Activated T-cell treated with anti-CD3 and anti-CD28 coated beads, Interleukin-2, amount 50 U/mL, for 4 hours (primary cell): ENCODE measurements at regions not wholly inside any gene's neighbourhood (a gene's known extent, or its start where the extent isn't known, plus 50 kb on each side); places are given as distances from the start of the nearest gene placed in this dataset.

Source experiments
- ATAC-seq, 2 donors: fragments of 200-7000 bp; cut with Tn5 transposase; one replicate each; pipeline ENCODE4 v1.10.0; 2021
- DNase-seq: peaks from one replicate; pipeline ENCODE4 v3.0.0-alpha.2; 2020
- H3K27me3 Mint-ChIP-seq: one replicate; pipeline ENCODE4 v1.8.0; 2021; ENCODE audit warnings: low read depth, mixed read lengths
- H3K36me3 Mint-ChIP-seq: one replicate; pipeline ENCODE4 v1.8.0; 2022; ENCODE audit warnings: mixed read lengths; ENCODE audit not compliant: insufficient read depth
- H3K4me1 Mint-ChIP-seq: one replicate; pipeline ENCODE4 v1.8.0; 2021; ENCODE audit warnings: low read depth, mixed read lengths
- H3K4me3 Mint-ChIP-seq: one replicate; pipeline ENCODE4 v1.8.0; 2021; ENCODE audit warnings: mild to moderate bottlenecking, moderate library complexity, mixed read lengths
- H3K9me3 Mint-ChIP-seq: one replicate; pipeline ENCODE4 v1.8.0; 2021; ENCODE audit warnings: mixed read lengths

- H3K27me3 Mint-ChIP-seq, result no peaks in the 10 kb centered on the region
- H3K36me3 Mint-ChIP-seq, result no peaks in the 10 kb centered on the region
- no peaks in the 10 kb centered on the region for H3K4me1 Mint-ChIP-seq
- DNase-seq, result no peak
- ATAC-seq, result no peak
- peaks cover 9% of the 10 kb centered on the region for H3K9me3 Mint-ChIP-seq
- H3K4me3 Mint-ChIP-seq, result no peak overlapping the region
Measured at GRCh38 chr16:59148769-59149155, 414.6 kb upstream of the GOT2 start.

GRCh38 chr16:59148056-59148768 lies 414.1 kb upstream of the GOT2 start:
- no peaks in the 10 kb centered on the region for H3K4me1 Mint-ChIP-seq
- DNase-seq (no peak), ATAC-seq (no peak)
- H3K9me3 Mint-ChIP-seq, result peaks cover 9% of the 10 kb centered on the region
- no peaks in the 10 kb centered on the region for H3K27me3 Mint-ChIP-seq
- H3K4me3 Mint-ChIP-seq, result no peak overlapping the region
- H3K36me3 Mint-ChIP-seq, result no peaks in the 10 kb centered on the region

DNA sequence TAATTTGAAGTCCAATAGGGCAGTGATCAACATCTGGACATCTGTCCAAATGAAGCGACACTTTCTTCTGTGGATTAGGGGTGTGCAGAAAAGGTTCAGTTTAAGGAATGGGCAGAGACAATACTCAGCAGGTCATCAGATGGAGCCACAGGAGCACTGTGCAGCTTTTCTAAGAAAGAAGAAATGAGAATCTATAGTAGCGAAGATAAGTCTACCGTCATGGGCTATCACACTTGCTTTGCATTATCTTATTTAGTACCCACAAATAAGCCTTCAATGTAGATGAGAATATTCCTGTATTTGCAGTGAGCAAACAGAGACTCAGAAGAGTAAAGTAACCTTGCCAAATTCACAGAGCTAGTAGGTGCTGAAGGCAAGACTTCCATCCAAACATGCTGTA lies 412.0 kb upstream of the GOT2 start:
- no peaks in the 10 kb centered on the region for H3K36me3 Mint-ChIP-seq
- no peak overlapping the region for H3K4me3 Mint-ChIP-seq
- H3K4me1 Mint-ChIP-seq, result no peaks in the 10 kb centered on the region
- peaks cover 9% of the 10 kb centered on the region for H3K9me3 Mint-ChIP-seq
- DNase-seq (no peak), ATAC-seq (no peak)
- H3K27me3 Mint-ChIP-seq, result no peaks in the 10 kb centered on the region

- ATAC-seq (no peak), DNase-seq (no peak)
- Mint-ChIP-seq H3K27me3 (no peaks in the 10 kb centered on the region), H3K4me3 (no peak overlapping the region), H3K36me3 (no peaks in the 10 kb centered on the region), H3K4me1 (no peaks in the 10 kb centered on the region), H3K9me3 (peaks cover 8% of the 10 kb centered on the region)
Measured at GRCh38 chr16:59144841-59145240, 410.7 kb upstream of the GOT2 start.

- no peak overlapping the region for H3K4me3 Mint-ChIP-seq
- no peaks in the 10 kb centered on the region for H3K27me3 Mint-ChIP-seq
- H3K9me3 Mint-ChIP-seq, result peaks cover 8% of the 10 kb centered on the region
- H3K4me1 Mint-ChIP-seq, result no peaks in the 10 kb centered on the region
- no peaks in the 10 kb centered on the region for H3K36me3 Mint-ChIP-seq
- DNase-seq (no peak), ATAC-seq (no peak)
Measured at GRCh38 chr16:59144326-59144725, 410.2 kb upstream of the GOT2 start.

GRCh38 chr16:59126486-59126885 lies 392.4 kb upstream of the GOT2 start:
- H3K36me3 Mint-ChIP-seq, result no peaks in the 10 kb centered on the region
- no peaks in the 10 kb centered on the region for H3K27me3 Mint-ChIP-seq
- DNase-seq, result no peak
- peaks cover 11% of the 10 kb centered on the region for H3K9me3 Mint-ChIP-seq
- H3K4me1 Mint-ChIP-seq, result no peaks in the 10 kb centered on the region
- ATAC-seq, result no peak
- no peak overlapping the region for H3K4me3 Mint-ChIP-seq

- H3K4me1 Mint-ChIP-seq, result no peaks in the 10 kb centered on the region
- H3K4me3 Mint-ChIP-seq, result no peak overlapping the region
- no peak for ATAC-seq
- DNase-seq, result no peak
- no peaks in the 10 kb centered on the region for H3K9me3 Mint-ChIP-seq
- no peaks in the 10 kb centered on the region for H3K36me3 Mint-ChIP-seq
- no peaks in the 10 kb centered on the region for H3K27me3 Mint-ChIP-seq
Measured at GRCh38 chr16:59124056-59124455, 389.9 kb upstream of the GOT2 start.

- Mint-ChIP-seq H3K27me3 (no peaks in the 10 kb centered on the region), H3K9me3 (no peaks in the 10 kb centered on the region), H3K36me3 (no peaks in the 10 kb centered on the region), H3K4me1 (no peaks in the 10 kb centered on the region), H3K4me3 (no peak overlapping the region)
- no peak for ATAC-seq
- DNase-seq, result no peak
Measured at GRCh38 chr16:59123479-59123878, 389.4 kb upstream of the GOT2 start.

DNA sequence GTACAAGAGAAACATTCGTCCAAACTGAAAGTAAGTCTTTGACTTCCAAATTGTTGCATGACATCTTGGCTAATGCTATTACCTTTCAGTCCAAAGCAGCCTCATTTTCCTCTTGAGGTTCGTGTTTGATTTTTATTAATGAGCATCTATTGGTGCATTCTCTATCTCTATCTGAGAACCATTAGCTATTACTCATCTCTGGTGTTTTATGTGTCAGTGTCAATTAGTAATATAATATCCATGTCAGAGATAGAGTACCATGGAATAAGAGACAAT lies 388.1 kb upstream of the GOT2 start:
- Mint-ChIP-seq H3K4me3 (no peak overlapping the region), H3K36me3 (no peaks in the 10 kb centered on the region), H3K4me1 (no peaks in the 10 kb centered on the region), H3K27me3 (no peaks in the 10 kb centered on the region), H3K9me3 (no peaks in the 10 kb centered on the region)
- DNase-seq, result no peak
- no peak for ATAC-seq

DNA sequence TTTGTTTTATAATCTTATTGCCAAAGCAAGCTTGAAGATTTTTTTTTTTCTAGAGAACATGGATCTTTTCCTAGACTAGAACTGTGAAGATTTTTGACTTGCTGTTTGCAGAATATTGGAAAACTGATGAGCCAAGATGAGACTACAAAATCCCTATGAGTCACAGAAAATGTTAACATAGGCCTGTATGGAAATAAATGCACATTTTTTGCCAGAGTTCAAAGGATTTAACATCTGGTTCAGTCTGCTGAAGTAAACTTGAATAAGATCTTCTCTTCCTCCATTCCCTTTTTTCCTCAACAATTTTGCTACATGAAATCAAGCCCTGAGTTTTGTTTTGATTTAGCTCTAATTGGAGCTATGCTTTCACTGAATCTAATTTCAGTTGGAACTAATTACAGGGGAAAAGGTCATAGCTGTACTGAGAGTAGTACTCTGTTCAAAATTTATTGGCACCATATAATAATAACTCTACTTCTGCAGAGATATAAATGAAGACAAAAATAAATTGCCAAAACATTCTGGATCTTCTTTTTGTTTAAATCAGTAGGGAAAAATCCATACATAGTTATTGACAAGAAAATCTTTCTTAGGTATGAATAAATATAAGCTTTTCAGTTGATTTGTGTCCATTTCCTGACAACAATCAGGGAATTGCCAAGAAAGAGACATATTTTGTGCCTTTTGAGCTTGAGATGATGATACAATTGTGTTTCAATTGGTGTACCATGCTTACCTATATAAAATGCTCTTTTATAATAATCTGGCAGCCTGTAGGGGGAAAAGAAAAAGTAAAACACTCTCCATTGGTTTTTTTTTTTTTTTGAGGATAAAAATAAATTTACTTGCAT lies 387.5 kb upstream of the GOT2 start:
- H3K36me3 Mint-ChIP-seq, result no peaks in the 10 kb centered on the region
- H3K9me3 Mint-ChIP-seq, result no peaks in the 10 kb centered on the region
- no peak for ATAC-seq
- H3K4me1 Mint-ChIP-seq, result no peaks in the 10 kb centered on the region
- no peaks in the 10 kb centered on the region for H3K27me3 Mint-ChIP-seq
- no peak overlapping the region for H3K4me3 Mint-ChIP-seq
- no peak for DNase-seq

GRCh38 chr16:59116744-59117143 lies 382.6 kb upstream of the GOT2 start:
- Mint-ChIP-seq H3K4me3 (no peak overlapping the region), H3K27me3 (no peaks in the 10 kb centered on the region), H3K4me1 (no peaks in the 10 kb centered on the region), H3K36me3 (no peaks in the 10 kb centered on the region), H3K9me3 (no peaks in the 10 kb centered on the region)
- ATAC-seq, result no peak
- DNase-seq, result no peak

GRCh38 chr16:59114790-59115189 lies 380.7 kb upstream of the GOT2 start:
- no peak for DNase-seq
- no peak for ATAC-seq
- Mint-ChIP-seq H3K36me3 (no peaks in the 10 kb centered on the region), H3K4me1 (no peaks in the 10 kb centered on the region), H3K27me3 (no peaks in the 10 kb centered on the region), H3K9me3 (peaks cover 4% of the 10 kb centered on the region), H3K4me3 (no peak overlapping the region)

GRCh38 chr16:59113004-59113670 lies 379.0 kb upstream of the GOT2 start:
- ATAC-seq, result no peak
- no peaks in the 10 kb centered on the region for H3K4me1 Mint-ChIP-seq
- no peaks in the 10 kb centered on the region for H3K36me3 Mint-ChIP-seq

GRCh38 chr16:59111280-59111679 lies 377.2 kb upstream of the GOT2 start:
- ATAC-seq, result no peak
- H3K27me3 Mint-ChIP-seq, result no peaks in the 10 kb centered on the region
- H3K36me3 Mint-ChIP-seq, result no peaks in the 10 kb centered on the region
- DNase-seq, result no peak
- H3K4me3 Mint-ChIP-seq, result no peak overlapping the region
- peaks cover 4% of the 10 kb centered on the region for H3K9me3 Mint-ChIP-seq
- no peaks in the 10 kb centered on the region for H3K4me1 Mint-ChIP-seq

More at GRCh38 chr16:59113004-59113670, 379.0 kb upstream of the GOT2 start:
- Mint-ChIP-seq H3K9me3 (peaks cover 4% of the 10 kb centered on the region), H3K4me3 (no peak overlapping the region), H3K27me3 (no peaks in the 10 kb centered on the region)
- no peak for DNase-seq

- Mint-ChIP-seq H3K4me1 (no peaks in the 10 kb centered on the region), H3K9me3 (peaks cover 4% of the 10 kb centered on the region), H3K4me3 (no peak overlapping the region), H3K27me3 (no peaks in the 10 kb centered on the region), H3K36me3 (no peaks in the 10 kb centered on the region)
- ATAC-seq, result no peak
- DNase-seq, result no peak
Measured at GRCh38 chr16:59108374-59108773, 374.3 kb upstream of the GOT2 start.
